ENCODE measurements at regions not wholly inside any gene's neighbourhood (a gene's known extent, or its start where the extent isn't known, plus 50 kb on each side); places are given as distances from the start of the nearest gene placed in this dataset.

DNA sequence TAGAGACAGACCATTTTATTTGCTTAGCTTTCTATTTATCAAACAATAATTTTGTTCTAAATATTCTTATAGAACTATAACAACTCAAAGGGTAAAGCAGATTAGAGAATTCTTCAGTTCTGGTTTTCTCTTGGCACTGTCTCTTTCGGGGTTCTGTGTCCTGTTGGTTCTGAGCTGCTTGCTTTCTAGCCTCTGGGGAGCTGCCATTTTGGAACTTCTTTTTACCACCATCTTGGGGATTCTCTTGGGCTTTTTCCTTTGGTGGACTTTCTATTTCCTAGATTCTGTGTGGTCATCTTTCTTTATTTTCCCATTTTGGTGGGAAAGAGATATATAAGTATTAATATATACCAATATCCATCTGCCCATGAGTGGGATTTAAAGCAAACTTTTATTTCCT, 467.7 kb downstream of the PCNX1 start:
- Histone ChIP-seq H3K36me3 (ENCODE audit: insufficient read depth, low read length) (peaks cover 7% of the 10 kb centered on the region; the same call in 1 of the 2 replicates), H4K20me1 (ENCODE audit: insufficient read depth, low read length) (no peaks in the 10 kb centered on the region), H3K4me2 (ENCODE audit: low read length) (no peak overlapping the region), H3K4me3 (ENCODE audit: low read depth, low read length, poor library complexity, severe bottlenecking) (no peak overlapping the region), H3K27ac (ENCODE audit: low read depth, low read length, poor library complexity, severe bottlenecking) (no peak overlapping the region), H3K79me2 (ENCODE audit: insufficient read depth, low read depth, low read length) (peaks cover 52% of the 10 kb centered on the region), H2AFZ (ENCODE audit: low read length) (no peak overlapping the region), H3K4me1 (ENCODE audit: insufficient read depth, low read length, poor library complexity, severe bottlenecking) (no peaks in the 10 kb centered on the region), H3K9me3 (ENCODE audit: low read length) (peaks cover 22% of the 10 kb centered on the region; the same call in 1 of the 2 replicates), H3K9me2 (ENCODE audit: insufficient read depth, low read length) (no peaks in the 10 kb centered on the region)
- TF ChIP-seq, protein P1, sequence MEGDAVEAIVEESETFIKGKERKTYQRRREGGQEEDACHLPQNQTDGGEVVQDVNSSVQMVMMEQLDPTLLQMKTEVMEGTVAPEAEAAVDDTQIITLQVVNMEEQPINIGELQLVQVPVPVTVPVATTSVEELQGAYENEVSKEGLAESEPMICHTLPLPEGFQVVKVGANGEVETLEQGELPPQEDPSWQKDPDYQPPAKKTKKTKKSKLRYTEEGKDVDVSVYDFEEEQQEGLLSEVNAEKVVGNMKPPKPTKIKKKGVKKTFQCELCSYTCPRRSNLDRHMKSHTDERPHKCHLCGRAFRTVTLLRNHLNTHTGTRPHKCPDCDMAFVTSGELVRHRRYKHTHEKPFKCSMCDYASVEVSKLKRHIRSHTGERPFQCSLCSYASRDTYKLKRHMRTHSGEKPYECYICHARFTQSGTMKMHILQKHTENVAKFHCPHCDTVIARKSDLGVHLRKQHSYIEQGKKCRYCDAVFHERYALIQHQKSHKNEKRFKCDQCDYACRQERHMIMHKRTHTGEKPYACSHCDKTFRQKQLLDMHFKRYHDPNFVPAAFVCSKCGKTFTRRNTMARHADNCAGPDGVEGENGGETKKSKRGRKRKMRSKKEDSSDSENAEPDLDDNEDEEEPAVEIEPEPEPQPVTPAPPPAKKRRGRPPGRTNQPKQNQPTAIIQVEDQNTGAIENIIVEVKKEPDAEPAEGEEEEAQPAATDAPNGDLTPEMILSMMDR (conservative IDR thresholded peaks at IDR 0.05; ENCODE audit: low read length) = no peak
- TF ChIP-seq EZH2phosphoT487 (IDR thresholded peaks at IDR 0.05; ENCODE audit: borderline replicate concordance, low read depth, low read length) = no peak
- POLR2A ChIA-PET = interaction anchor here (0.7 kb wide), 1 partner anchor 186 kb away, joined by 3 read pairs; no protein-coding TSS in a partner anchor
- CTCF ChIA-PET (ENCODE audit: unreplicated experiment) = no interaction called here
- intact Hi-C loops (cut with micrococcal nuclease; ENCODE audit: unreplicated experiment) = no loop called here
- BruUV-seq (replicated peaks) = no TSS peak
- no peak for DNase-seq (ENCODE audit: low spot score)

DNA sequence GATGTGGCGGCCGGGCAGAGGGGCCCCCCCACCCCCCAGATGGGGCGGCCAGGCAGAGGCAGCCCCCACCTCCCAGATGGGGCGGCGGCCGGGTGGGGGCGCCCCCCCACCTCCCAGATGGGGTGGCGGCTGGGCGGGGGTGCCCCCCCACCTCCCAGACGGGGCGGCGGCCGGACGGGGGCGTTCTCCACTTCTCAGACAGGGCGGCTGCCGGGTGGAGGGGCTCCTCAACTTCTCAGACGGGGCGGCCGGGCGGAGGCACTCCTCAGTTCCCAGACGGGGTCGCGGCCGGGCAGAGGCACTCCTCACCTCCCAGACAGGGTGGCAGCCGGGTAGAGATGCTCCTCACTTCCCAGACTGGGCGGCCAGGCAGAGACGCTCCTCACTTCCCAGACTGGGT, 469.8 kb downstream of the PCNX1 start:
- intact Hi-C loops (cut with micrococcal nuclease; ENCODE audit: unreplicated experiment) = no loop called here
- Histone ChIP-seq H3K9me3 (ENCODE audit: low read length) (peaks cover 22% of the 10 kb centered on the region; the same call in 1 of the 2 replicates), H4K20me1 (ENCODE audit: insufficient read depth, low read length) (no peaks in the 10 kb centered on the region), H2AFZ (ENCODE audit: low read length) (no peak overlapping the region), H3K4me2 (ENCODE audit: low read length) (no peak overlapping the region), H3K9me2 (ENCODE audit: insufficient read depth, low read length) (no peaks in the 10 kb centered on the region), H3K79me2 (ENCODE audit: insufficient read depth, low read depth, low read length) (peaks cover 53% of the 10 kb centered on the region; the same call in 1 of the 2 replicates), H3K27ac (ENCODE audit: low read depth, low read length, poor library complexity, severe bottlenecking) (no peak overlapping the region), H3K4me3 (ENCODE audit: low read depth, low read length, poor library complexity, severe bottlenecking) (no peak overlapping the region), H3K4me1 (ENCODE audit: insufficient read depth, low read length, poor library complexity, severe bottlenecking) (no peaks in the 10 kb centered on the region), H3K36me3 (ENCODE audit: insufficient read depth, low read length) (peaks cover 7% of the 10 kb centered on the region; the same call in 1 of the 2 replicates)
- CTCF ChIA-PET (ENCODE audit: unreplicated experiment) = no interaction called here
- no peak for DNase-seq (ENCODE audit: low spot score)
- TF ChIP-seq, protein P1 (conservative IDR thresholded peaks at IDR 0.05; ENCODE audit: low read length) = no peak
- no peak for TF ChIP-seq EZH2phosphoT487 (IDR thresholded peaks at IDR 0.05; ENCODE audit: borderline replicate concordance, low read depth, low read length)
- no TSS peak for BruUV-seq (replicated peaks)
- POLR2A ChIA-PET = no interaction called here

DNA sequence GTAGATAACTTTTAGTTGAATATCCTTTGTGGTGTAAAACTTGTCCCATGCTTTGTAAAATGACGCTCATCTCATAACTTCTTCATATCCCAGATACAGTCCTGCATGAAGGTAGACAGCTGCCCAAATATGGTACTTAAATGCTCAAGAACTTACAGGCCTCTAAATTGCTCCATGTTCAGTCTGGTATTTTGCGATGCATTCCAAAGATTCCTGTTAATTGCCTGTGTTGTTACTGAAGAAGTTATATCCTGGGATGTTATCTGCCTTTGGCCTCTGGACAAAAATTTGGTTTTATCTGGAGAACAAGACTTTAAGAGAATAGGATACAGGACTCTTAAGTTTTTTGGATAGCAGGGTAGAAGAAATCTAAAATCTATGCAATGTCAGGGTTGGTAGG, 473.0 kb downstream of the PCNX1 start:
- ChIA-PET CTCF (ENCODE audit: unreplicated experiment) (no interaction called here), POLR2A (interaction anchor here (0.6 to 1.3 kb wide), 3 partner anchors 13 to 1942 kb away, joined by 3 to 4 read pairs (median 4); no protein-coding TSS in a partner anchor)
- Histone ChIP-seq H3K79me2 (ENCODE audit: insufficient read depth, low read depth, low read length) (peaks cover 45% of the 10 kb centered on the region; the same call in 1 of the 2 replicates), H3K9me3 (ENCODE audit: low read length) (peaks cover 22% of the 10 kb centered on the region; the same call in 1 of the 2 replicates), H4K20me1 (ENCODE audit: insufficient read depth, low read length) (no peaks in the 10 kb centered on the region), H2AFZ (ENCODE audit: low read length) (no peak overlapping the region), H3K27ac (ENCODE audit: low read depth, low read length, poor library complexity, severe bottlenecking) (no peak overlapping the region), H3K4me3 (ENCODE audit: low read depth, low read length, poor library complexity, severe bottlenecking) (no peak overlapping the region), H3K4me2 (ENCODE audit: low read length) (no peak overlapping the region), H3K4me1 (ENCODE audit: insufficient read depth, low read length, poor library complexity, severe bottlenecking) (no peaks in the 10 kb centered on the region), H3K36me3 (ENCODE audit: insufficient read depth, low read length) (peaks cover 7% of the 10 kb centered on the region; the same call in 1 of the 2 replicates), H3K9me2 (ENCODE audit: insufficient read depth, low read length) (no peaks in the 10 kb centered on the region)
- intact Hi-C loops (cut with micrococcal nuclease; ENCODE audit: unreplicated experiment) = no loop called here
- TF ChIP-seq, protein P1 (conservative IDR thresholded peaks at IDR 0.05; ENCODE audit: low read length) = no peak
- TF ChIP-seq EZH2phosphoT487 (IDR thresholded peaks at IDR 0.05; ENCODE audit: borderline replicate concordance, low read depth, low read length) = no peak
- BruUV-seq (replicated peaks) = no TSS peak
- no peak for DNase-seq (ENCODE audit: low spot score)
